ENCODE measurements at regions not wholly inside any gene's neighbourhood (a gene's known extent, or its start where the extent isn't known, plus 50 kb on each side); places are given as distances from the start of the nearest gene placed in this dataset.

DNA sequence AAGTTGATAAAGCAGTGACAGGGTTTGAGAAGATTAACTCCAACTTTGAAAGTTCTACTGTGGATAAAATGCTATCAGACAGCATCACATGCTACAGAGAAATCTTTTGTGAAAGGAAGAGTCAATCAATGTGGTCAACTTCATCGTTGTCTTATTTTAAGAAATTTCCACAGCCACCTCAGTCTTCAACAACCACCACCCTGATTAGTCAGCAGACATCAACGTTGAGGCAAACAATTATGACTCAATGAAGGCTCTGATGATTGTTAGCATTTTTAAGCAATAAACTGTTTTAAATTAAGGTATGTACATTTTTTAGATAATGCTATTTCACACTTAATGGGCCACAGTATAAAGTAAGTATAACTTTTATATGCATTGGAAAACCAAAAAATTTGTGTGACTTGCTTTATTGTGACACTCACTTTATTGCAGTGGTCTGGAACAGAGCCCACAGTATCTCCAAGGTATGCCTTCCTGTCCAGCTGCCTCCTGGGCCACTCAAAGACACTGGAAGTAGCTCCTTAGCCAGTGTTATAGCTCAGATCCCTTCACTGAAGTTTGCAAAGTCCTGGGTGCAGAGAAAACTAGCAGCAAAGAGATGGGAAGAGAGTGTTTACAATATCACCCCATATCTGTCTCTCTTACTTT is 293.1 kb downstream of the ARHGAP12 start:
- no peak for DNase-seq

DNA sequence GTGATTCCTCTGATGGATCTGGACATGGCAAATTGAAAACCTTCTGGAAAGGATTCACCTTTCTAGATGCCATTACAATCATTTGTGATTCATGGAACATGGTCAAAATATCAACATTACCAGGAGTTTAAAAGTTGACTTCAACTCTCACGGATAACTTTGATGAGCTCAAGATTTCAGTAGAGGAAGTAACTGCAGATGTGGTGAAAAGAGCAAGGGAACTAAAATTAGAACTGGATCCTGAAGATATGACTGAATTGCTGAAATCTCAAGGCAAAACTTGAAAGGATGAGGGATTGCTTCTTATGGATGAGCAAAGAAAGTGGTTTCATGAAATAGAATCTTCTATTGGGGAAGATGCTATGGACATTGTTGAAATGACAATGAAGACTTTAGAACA is 293.6 kb downstream of the ARHGAP12 start:
- DNase-seq, result no peak

DNA sequence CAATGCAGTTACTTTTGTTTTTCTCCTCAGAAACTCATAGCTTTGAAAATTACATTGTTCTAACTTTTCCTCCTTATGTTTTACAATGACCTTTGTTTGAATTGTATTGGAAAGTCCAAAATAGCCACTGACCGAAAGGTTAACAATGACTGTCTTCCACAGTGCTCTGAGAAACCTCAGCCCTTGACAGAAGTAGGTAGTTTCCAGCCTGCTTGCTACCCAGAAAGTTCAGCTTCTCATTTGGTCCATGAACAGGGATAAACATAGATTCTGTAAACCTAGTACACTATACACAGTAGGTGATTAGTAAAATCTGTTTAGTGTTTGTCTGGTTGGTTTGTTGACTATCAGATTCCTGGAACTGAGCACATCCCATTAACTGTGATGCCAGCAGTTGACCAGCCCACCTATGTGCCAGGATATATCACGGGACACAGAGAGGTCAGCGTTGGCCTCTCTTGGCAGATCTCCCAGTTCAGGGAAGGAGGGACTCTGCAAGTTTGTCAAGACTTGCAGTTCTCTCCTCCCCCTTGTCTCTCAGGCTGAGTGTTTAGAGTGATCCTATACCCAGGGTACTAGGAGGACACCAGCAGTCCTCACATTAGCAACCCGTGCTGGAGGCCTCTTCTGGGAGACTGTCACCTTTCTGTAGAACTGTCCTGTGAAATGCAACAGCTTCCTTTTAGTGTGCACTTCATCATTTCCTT is 297.6 kb downstream of the ARHGAP12 start:
- no peak for DNase-seq

DNA sequence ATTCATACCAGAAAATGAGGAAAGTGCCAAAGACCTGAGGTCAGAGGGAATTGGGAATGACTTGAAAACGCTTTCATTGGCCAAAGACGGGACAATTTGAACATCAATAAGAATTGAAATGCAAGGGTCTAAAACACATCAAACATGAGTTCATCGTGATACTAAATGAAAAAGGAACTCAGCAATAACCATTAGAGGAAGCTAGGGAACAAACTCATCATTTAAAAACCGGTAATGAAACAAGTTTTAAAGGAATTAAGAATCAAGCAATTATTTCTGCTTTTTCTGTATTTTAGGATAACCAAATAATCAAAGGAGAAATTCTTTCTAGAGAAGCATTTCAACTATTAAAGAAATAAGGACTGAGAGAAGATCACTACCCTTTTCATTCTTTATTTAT is 303.1 kb downstream of the ARHGAP12 start:
- no peak for DNase-seq

DNA sequence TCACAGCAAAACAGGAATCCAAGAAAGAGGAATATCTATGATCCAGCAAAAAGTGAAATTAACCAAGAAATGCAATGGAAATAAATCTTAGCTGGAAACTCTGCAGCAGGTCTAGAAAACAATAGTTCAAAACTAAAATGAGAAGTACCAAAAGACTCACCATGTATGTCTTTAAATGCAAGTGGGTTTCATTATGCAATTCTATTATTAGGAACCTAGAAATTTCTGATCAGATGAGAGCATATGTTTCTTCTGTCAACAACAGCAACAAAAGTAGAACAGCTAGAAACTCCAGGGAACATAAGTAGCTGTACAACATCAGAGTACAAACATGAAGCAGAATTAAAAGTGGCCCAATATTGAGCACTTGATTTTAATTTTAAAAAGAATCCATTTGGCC is 304.0 kb downstream of the ARHGAP12 start:
- no peak for DNase-seq

DNA sequence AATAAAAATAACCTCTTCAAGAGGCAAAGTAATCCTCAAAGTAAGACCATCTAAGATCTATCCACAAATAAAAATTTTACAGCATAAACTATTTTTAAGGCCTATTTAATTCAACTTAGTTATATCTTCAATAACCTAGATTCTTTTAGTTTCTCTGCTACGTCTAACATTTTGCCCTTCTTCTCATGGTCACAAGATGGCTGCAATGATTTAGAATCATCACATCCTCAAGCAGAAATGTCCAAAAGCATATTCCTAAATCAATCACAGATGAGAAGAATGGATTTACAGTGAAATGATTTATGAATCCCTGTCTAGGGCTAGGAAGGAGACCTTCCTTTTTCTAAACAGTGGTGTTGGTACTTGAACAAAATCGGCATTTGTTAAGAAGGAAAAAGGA is 304.7 kb downstream of the ARHGAP12 start:
- no peak for DNase-seq

DNA sequence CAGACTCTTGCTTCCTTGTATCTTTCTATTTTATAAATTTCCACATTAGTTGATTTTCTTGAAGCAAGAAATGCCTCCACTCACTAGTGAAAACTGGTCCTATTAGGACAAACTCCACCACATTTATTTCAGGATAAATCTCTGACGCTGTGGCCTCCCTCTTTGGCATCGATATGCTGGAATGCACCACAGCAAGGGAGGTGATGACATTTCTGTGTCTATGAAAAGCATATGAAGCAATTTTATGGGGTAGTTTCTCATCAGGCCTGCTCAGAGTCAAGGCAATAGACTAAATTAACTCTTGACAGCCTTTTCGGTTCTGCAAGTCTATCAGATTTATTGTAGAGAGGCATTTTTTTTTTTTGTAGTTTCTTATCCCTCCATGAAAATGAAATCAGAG is 304.4 kb downstream of the ZEB1 start:
- no peak for DNase-seq

DNA sequence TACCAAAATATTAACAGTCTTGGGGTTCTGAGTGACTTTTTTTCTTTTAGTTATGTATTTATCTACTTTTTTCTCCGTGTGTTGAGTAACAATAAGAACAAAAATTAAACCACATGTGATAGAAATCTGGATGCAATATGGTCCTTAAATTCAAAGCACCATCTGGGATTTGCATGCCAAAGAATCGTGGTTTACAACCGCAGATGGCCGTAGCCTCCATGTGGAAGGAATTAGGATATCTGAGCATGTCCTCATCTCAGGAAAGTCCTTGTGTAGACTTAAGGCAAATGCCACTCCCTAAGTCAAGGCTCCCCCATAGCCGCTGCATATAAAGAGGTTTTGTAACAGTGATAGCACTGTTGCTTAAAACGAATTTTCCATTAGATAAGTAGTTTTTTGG is 304.0 kb downstream of the ZEB1 start:
- no peak for DNase-seq

DNA sequence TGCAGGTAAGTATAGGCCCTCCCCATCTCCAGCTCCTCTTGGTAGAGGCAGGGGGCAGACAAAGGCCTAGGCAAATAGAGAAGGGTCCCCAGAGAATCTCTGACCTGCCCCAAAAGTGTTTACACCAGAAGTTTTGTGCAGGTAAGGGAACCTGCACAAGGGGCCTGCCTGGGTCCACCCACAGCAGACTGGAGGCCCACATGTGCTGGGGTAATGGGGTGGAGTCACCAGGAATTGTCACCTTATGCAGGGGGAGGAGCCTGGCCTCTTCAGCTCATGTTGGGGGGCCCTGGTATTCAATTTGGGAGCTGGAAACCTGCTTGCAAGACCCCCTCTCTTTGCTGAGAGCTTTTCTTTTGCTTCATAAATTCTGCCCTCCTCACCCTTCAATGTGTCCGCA is 302.7 kb downstream of the ZEB1 start:
- no peak for DNase-seq

DNA sequence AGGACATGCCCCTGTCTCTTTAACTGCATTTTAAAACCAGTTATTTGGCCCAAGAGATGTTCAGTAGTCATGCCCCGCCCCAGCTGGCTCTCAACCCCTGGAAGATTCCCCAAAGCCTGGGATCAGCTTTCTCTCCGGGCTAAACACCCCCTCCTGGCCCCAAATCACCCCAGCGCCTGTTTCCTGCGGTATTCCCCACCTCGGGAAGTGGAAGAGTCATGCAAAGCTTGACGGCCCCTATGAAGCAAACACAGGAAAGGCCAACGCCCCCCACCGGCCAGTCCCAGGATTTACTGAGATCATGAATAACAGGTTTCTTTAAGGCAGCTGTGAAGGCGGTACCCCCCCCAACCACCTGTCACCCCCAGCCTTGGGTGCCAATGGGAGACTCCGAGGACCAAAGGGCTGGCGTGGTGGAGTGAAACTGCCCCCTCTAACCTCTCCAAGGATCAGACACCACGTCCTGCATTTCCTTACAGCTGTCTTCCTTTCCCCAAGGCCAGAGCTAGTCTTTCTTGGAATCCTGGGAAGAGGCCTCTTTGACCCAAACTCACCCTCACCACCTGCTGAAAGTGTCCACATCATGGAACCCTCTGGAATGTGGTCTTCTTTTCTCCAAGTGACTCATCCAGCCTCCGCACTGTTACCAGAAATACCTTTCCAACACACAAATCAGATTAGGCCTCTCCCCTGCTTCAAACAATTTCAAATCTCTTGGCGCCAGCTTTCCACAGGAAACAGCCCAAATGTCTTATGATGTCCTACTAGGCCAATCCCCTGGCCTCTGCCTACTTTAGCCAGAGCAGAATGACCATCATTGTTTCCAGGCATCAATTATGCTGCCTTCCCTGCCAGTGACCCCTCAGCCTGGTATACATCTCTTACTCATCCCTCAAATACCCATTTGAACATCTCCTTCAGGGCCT is 301.5 kb downstream of the ZEB1 start:
- no peak for DNase-seq

DNA sequence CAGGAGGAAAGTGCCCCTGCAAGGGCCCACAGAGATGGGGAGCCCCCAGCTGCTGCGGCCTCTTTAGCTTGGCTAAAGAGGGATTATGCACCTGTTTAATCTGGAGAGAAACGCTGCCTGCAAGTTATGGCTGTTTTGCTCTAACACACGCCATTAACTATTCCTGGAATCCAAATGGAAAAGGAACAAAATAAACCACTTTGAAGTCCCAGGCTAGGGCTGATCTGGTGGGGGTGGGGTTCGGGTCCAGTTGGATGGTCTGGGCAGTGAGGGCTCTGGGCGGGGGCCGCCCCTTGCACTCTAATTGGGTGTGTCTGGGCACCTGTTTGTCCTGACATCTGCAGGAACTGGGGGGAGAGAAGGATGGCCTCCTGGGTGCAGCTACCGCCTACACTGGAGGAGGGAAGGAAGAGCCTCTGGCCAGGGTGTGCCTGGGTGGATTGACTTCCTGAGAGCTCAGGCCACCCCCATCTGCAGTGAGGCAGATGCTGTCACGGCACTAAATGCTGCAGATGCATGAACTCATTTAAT is 300.6 kb downstream of the ZEB1 start:
- DNase-seq, result no peak

DNA sequence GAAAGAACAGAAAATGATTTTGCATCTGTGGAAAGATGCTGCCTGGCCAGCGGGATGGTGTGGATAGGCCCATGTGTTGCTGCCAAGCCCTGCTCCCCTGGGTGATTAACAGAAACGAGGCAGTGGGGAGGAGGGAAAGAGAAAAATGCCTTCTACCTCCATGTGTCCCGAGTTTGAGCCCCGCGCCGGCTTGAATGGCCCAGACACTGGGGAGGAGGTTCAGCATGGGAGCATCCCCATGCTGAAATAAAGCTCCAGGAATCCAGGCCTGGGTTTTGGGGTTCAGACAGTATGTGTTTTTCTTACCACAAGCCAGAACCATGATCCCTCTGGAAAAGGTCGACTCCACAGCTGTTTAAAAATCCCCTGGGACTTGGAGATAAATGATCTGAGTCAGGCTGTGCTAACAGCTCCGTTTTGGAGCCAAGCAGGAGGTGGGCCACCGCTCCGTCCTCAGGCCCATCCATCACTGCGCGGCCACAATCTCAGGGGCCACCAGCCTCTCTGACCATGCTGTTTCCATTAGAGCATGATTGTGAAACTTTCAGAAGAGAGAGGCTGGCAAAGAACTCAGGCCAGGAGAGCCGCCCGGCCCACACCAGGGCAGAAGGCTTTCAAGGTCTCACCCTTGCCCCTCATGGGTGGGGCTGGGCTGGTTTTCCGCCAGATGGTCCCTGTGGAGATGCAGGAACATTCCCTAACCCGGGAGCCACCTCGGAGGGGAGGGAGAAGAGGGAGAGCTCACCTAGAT is 299.7 kb downstream of the ZEB1 start:
- no peak for DNase-seq

DNA sequence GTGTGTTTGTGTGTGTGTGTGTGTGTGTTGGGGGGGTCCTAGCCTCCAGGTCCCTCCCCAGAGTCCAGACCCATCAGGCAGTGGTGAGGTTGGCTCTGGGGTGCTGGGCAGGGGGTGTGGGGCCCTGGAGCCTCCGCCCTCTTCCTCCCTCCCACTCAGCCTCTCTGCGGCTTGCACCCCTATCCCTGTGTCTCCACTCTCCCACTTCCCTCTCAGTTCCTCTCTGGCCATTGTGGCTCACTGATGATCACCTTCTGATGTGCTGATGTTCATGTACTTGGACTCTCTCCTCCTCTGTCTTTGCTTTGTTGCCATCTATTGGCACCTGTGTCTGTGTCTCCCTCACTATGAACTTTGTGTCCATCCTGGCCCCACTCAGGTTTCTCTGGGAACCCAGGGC is 298.7 kb downstream of the ZEB1 start:
- no peak for DNase-seq

DNA sequence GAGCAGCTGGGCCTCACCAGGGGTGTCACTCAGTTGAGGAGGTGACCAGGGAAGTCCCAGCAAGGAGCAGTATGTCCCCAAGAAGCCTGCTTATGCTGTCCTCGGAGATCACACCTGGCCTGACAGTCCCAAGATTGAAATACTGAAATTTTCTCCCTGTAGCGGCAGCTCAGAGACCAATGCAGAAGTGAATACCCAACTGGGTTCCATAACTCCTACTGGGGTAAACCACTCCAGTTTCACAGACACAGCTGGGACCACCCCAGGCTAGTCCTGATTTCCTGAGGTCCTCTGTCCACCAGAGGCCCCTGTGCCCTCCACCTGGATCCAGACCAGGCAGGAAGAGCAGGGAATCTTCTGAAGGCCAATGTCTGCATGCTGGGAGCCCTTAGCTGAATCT is 298.1 kb downstream of the ZEB1 start:
- no peak for DNase-seq

DNA sequence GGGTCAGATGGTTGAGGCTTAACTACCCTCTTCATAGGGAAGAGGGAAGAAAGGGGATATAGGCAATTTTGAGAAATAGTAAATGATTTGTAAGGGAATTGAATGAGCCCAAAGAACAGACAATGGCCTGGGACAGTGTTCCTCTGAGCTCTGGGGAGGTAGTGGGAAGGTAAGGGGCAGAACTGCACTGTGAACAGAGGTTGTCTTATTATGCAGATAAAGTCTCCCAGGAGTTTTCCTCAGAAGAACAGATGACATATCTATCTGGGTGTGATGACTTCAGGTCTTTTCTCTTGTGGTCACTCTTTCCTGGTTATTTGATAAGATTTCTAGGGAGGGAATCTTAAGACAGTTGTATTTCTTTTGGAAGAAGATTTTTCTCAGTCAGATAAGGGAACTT is 296.1 kb downstream of the ZEB1 start:
- DNase-seq, result no peak

DNA sequence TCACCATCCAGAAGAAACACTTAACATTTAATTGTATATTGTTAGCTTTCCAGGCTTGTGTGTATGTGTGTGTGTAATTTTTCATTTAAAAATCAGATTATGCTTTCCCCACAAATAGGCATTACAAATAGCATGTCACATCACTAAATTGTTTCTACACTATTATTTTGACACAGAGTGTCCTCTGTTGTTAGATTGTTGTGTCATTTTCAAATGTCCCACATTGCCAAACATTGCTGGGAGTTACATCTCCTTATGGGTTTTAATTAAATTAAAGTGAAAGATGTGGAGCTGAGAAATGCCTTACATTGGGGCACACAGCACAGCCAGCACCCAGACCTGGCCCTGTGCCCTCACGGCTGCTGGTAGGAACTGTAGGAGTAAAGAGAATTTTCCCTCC is 295.6 kb downstream of the ZEB1 start:
- DNase-seq, result no peak

DNA sequence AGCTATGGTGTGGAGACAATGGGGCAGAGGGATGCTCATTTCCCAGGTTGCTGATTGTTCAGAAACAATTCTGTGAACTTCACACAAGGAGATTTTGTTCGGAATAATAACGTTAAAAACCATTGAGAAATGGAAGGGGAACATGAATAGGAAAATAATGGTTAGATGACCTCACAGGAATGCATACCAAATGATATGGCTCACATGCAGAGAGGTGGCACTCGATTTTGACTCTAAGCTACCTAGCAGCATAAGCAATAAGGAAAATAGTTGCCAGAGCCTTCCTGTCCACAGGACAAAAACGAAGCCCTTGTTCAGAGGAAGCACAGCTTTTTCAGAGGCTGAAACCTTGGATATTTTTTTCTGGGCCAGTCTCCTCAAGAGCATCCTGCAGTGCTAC is 293.1 kb downstream of the ZEB1 start:
- DNase-seq, result no peak

DNA sequence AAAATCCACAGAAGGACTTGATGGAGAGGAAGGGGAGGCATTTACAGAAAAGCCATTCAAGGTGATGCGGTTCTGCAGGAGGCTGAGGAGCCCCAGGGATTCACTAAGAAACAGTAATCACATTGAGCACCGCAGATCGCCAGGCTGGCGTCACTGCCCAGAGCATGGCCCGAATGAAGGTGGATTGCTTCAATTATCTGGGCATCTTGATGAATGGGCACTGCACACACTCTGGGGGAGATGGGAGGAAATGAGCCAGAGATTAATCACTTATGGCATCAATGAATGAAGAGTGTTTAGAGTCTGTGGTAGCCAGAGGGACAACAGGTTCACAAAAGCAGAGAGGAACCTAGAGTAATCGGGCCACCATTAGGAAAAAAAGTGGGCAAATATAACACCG is 292.1 kb downstream of the ZEB1 start:
- DNase-seq, result peak in 1 of 3 experiments; percentile 10

DNA sequence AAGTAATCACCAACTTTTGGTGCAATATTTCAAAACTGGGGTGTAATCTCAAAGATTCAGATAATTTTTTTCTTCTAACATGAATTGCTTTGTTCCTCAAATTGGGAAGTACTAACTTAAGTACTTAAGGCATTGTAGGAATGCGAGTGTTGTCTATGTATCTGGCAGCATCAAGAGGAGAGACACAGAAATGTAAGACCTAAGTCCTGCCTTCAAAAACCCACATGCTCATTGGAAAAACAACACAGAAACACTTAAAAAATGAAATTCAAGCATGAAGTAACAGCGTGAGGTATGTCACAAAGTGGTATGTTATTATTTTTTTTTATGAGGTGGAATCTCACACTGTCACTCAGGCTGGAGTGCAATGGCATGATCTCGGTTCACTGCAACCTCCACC is 288.5 kb downstream of the ZEB1 start:
- DNase-seq, result no peak

DNA sequence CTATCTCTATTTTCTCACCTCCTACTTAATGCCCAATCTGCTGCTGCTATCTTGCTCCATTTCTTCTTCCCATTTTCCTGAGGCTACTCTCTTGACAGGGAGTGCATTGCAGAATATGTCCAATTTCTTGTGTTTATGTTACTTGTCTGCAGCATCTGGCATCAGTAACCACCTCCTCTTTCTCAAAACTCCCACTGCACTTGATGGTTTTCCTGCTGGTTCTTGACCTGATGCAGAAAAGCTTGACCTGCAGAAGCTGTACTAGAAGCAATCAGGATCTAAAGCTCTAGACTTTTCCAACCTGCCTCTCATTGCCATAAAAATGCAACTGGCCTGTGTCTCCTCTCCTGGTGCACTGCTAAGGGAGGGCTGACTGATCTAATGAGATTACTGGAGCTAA is 287.8 kb downstream of the ZEB1 start:
- no peak for DNase-seq

DNA sequence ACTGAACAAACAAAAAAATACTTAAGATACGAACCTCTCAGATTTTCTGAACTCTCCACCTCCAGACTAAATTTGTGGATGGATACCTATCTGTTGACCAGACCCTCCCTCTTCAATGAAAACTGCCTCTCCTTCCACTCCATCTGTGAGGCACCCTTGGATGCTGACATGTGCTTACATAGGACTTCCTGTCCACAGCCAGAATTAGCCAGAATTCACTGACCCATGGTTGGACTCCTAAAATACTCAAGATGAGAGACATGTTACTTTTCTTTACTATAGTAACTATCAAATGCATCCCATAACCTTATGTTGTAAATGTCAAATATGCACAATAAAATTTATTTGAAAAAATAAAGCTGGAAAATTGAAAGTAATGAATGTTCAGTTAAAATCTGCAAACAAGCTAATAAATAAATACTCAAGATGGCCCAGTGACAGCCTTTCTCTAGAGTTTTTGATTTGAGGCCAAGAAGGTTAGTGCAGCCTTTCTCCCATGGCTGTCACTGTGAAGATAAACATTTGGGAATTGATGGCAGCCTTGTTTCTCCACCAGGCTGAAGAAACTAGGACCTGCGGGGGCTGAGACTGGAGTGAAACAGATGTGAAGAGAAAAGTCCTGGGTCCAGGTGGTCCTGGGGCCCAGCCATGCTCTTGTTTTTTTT is 287.0 kb downstream of the ZEB1 start:
- no peak for DNase-seq

DNA sequence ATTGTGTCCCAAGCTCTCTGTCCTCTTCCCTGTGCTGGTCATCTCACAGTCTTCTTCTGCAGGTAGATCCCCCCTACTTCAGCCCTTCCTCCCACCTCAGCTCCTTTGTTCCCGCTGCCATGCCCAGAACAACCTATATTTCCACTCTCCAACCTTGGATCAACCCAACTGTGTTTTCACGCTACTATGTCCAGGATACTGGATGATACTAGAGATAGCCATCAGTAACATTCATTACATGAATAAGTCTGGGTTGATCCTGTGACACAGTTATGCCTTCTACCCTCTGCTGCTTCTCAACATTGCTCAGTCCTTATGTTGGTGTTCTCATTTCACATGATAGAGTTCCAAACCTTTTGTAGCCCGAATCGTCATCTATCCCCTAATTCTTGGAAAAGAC is 286.4 kb downstream of the ZEB1 start:
- no peak for DNase-seq

All from NCI-H1417 (cell line).